ENCODE measurements at regions not wholly inside any gene's neighbourhood (a gene's known extent, or its start where the extent isn't known, plus 50 kb on each side); places are given as distances from the start of the nearest gene placed in this dataset.

DNA sequence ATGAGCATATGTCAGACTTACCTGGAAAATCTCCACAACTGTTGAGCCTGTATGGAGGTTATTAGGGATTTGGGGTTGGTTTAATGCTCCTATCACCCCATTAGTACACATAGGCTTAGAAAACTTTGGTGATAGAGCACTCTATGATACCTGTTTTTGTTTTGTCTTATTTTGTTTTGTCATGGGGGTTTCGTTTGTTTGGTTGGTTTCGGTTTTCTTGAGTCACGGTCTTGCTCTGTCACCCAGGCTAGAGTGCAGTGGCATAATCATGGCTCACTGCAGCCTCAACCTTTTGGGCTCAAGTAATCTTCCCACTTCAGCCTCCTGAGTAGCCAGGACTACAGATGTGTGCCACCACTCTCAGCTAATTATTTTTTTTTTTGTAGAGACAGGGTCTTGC, 70.0 kb downstream of the MZT1 start:
- Histone ChIP-seq H3K4me1 (ENCODE audit: insufficient read depth, low read length) (no peaks in the 10 kb centered on the region), H3K27me3 (ENCODE audit: insufficient read depth, low read length) (no peaks in the 10 kb centered on the region), H2AFZ (ENCODE audit: low read depth, low read length) (no peak overlapping the region), H3K9me3 (ENCODE audit: low read length) (no peaks in the 10 kb centered on the region), H3K4me3 (ENCODE audit: low read length) (no peak overlapping the region), H3K36me3 (ENCODE audit: insufficient read depth, low read length) (no peaks in the 10 kb centered on the region)

GRCh38 chr13:72656357-72656756, 71.1 kb downstream of the MZT1 start:
- Histone ChIP-seq H3K4me1 (ENCODE audit: insufficient read depth, low read length) (peaks cover 3% of the 10 kb centered on the region), H3K36me3 (ENCODE audit: insufficient read depth, low read length) (no peaks in the 10 kb centered on the region), H3K4me3 (ENCODE audit: low read length) (no peak overlapping the region), H3K9me3 (ENCODE audit: low read length) (no peaks in the 10 kb centered on the region), H3K27me3 (ENCODE audit: insufficient read depth, low read length) (no peaks in the 10 kb centered on the region), H2AFZ (ENCODE audit: low read depth, low read length) (no peak overlapping the region)

DNA sequence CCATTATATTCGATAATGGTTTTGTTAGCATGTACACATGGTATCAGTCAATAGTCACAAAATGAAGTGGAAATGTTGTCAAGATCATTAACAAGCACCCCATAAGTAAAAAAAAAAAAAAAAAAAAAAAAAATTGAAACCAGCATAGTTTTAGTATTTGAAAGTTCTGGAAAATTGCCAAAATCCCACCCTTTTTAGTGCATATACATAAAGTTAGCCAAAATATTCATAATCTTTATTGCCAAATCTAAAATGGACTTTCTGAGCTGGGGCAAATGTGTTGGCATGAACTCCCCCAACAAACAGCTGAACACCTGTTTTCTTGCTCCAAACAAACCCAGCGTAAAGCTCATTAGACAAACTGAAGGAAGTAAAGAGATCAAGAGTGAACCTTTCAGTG, 73.9 kb downstream of the MZT1 start:
- H3K27me3 ChIP-seq (ENCODE audit: insufficient read depth, low read length): no peaks in the 10 kb centered on the region
- no peaks in the 10 kb centered on the region for H3K9me3 ChIP-seq (ENCODE audit: low read length)
- H3K4me3 ChIP-seq (ENCODE audit: low read length): no peak overlapping the region
- no peak overlapping the region for H2AFZ ChIP-seq (ENCODE audit: low read depth, low read length)
- H3K4me1 ChIP-seq (ENCODE audit: insufficient read depth, low read length): peaks cover 6% of the 10 kb centered on the region
- H3K36me3 ChIP-seq (ENCODE audit: insufficient read depth, low read length): no peaks in the 10 kb centered on the region

GRCh38 chr13:72652681-72653080, 74.7 kb downstream of the MZT1 start:
- H3K9me3 ChIP-seq (ENCODE audit: low read length): no peaks in the 10 kb centered on the region
- H3K4me3 ChIP-seq (ENCODE audit: low read length): no peak overlapping the region
- H3K27me3 ChIP-seq (ENCODE audit: insufficient read depth, low read length): no peaks in the 10 kb centered on the region
- H3K36me3 ChIP-seq (ENCODE audit: insufficient read depth, low read length): no peaks in the 10 kb centered on the region
- no peak overlapping the region for H2AFZ ChIP-seq (ENCODE audit: low read depth, low read length)
- H3K4me1 ChIP-seq (ENCODE audit: insufficient read depth, low read length): peaks cover 6% of the 10 kb centered on the region

DNA sequence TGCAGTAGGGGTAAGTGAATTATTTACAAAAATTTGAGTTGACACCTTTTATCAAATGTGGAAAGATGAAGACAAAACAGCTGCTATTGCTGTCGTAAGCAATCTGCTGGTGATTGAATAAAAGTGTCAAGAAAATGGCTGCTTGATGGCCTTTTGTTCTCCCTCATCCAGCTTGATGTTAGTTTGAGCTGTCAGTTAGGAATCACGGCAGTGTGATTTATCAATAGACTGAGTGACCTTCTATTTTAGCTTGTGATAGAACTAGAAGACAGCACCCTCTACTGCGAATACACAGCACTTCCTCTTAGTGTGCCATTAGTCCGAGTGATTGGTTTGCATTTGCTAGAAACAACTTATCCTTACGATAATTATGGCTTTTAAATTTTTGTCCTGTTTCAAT, 76.3 kb downstream of the MZT1 start:
- Histone ChIP-seq H3K4me1 (ENCODE audit: insufficient read depth, low read length) (peaks cover 6% of the 10 kb centered on the region), H3K36me3 (ENCODE audit: insufficient read depth, low read length) (no peaks in the 10 kb centered on the region), H3K27me3 (ENCODE audit: insufficient read depth, low read length) (no peaks in the 10 kb centered on the region), H2AFZ (ENCODE audit: low read depth, low read length) (peak overlapping the region; percentile 69), H3K4me3 (ENCODE audit: low read length) (no peak overlapping the region), H3K9me3 (ENCODE audit: low read length) (no peaks in the 10 kb centered on the region)

DNA sequence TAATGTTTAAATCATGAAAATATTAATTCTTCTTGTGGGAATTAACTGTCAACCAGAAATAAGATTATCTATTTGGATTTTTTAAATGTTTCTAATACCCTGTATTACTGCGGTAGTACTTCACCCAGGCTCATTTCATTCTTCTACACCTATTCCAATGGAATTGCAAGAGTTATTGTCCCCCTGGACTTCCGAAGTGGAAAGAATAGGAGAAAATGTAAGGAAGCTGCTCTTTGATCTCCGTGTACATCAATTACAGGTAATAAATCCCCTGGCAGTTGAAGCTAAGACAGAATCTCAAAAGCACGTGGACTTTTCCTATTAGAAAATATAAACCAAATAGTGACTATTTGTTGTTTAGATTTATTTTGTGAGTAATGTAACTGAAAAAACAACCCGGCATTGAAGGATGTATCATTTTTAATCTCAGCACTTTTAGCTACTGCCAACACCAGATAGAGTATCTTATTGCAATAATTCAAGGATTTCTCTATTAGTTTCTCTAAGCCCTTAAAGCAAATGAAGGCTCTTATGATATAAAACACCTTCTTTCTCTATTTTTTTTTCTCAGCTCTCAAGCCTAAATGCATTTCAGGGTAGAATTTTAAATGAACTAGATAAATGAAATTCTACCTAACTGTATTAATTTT, 77.3 kb downstream of the MZT1 start:
- Histone ChIP-seq H3K36me3 (ENCODE audit: insufficient read depth, low read length) (no peaks in the 10 kb centered on the region), H3K4me3 (ENCODE audit: low read length) (no peak overlapping the region), H2AFZ (ENCODE audit: low read depth, low read length) (no peak overlapping the region), H3K27me3 (ENCODE audit: insufficient read depth, low read length) (no peaks in the 10 kb centered on the region), H3K9me3 (ENCODE audit: low read length) (no peaks in the 10 kb centered on the region), H3K4me1 (ENCODE audit: insufficient read depth, low read length) (peaks cover 6% of the 10 kb centered on the region)

- H2AFZ ChIP-seq (ENCODE audit: low read depth, low read length): no peak overlapping the region
- no peak overlapping the region for H3K4me3 ChIP-seq (ENCODE audit: low read length)
- no peaks in the 10 kb centered on the region for H3K36me3 ChIP-seq (ENCODE audit: insufficient read depth, low read length)
- H3K9me3 ChIP-seq (ENCODE audit: low read length): no peaks in the 10 kb centered on the region
- no peaks in the 10 kb centered on the region for H3K27me3 ChIP-seq (ENCODE audit: insufficient read depth, low read length)
- H3K4me1 ChIP-seq (ENCODE audit: insufficient read depth, low read length): peaks cover 6% of the 10 kb centered on the region
These were observed 78.8 kb downstream of the MZT1 start for GRCh38 chr13:72648513-72649065.

DNA sequence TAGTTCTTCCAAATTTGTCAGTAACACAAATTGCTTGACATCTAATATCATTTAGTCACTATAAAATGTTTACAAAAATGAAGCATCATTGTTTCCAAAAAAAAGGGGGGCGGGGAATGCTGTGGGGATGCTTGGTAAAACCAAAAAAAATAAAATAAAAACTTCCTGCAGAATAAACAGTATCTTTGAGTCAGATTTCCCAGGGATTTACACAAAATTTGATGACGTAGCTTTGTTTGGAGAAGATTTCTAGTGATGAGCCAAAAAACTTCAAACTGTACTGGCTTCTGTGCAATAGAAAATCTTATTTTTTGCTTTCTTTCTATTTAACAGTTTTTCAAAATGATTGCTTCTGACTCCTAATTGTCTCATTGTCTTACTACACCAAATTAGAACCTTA, 80.0 kb downstream of the MZT1 start:
- Histone ChIP-seq H3K4me3 (ENCODE audit: low read length) (no peak overlapping the region), H3K4me1 (ENCODE audit: insufficient read depth, low read length) (peaks cover 6% of the 10 kb centered on the region), H2AFZ (ENCODE audit: low read depth, low read length) (no peak overlapping the region), H3K9me3 (ENCODE audit: low read length) (no peaks in the 10 kb centered on the region), H3K27me3 (ENCODE audit: insufficient read depth, low read length) (no peaks in the 10 kb centered on the region), H3K36me3 (ENCODE audit: insufficient read depth, low read length) (no peaks in the 10 kb centered on the region)

GRCh38 chr13:72645521-72645920, 81.9 kb downstream of the MZT1 start:
- Histone ChIP-seq H3K27me3 (ENCODE audit: insufficient read depth, low read length) (no peaks in the 10 kb centered on the region), H3K36me3 (ENCODE audit: insufficient read depth, low read length) (no peaks in the 10 kb centered on the region), H3K4me3 (ENCODE audit: low read length) (no peak overlapping the region), H3K9me3 (ENCODE audit: low read length) (no peaks in the 10 kb centered on the region), H2AFZ (ENCODE audit: low read depth, low read length) (no peak overlapping the region), H3K4me1 (ENCODE audit: insufficient read depth, low read length) (no peaks in the 10 kb centered on the region)

DNA sequence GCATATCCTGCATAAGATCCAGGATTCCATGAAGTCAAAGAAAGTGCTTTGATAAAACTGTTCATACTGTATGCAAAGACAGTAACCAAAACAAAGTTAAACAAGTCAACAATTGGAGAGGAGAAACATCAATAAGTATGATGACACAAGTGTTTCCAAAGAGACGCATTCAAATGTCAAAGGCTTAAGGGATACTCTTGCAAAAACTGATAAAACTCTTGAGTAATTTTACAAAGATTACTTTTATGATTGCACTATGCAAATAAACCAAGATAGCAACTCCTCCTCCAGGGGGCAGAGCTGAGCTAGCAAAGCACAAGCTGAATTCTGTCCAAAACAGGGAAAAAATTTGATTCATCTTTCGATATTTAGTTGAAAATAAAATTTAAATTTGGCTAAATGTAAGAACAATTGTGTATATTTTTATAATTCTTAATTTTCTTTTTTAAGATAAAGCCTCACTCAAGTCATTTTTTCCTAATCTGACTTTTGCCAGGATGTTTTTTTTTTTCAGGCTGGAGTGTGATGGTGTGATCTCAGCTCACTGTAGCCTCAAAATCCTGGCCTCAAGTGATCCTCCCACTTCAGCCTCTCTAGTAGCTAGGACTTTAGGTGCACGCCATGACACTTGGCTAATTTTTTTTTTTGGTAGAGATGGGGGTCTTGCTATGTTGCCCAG, 84.0 kb downstream of the MZT1 start:
- no peaks in the 10 kb centered on the region for H3K9me3 ChIP-seq (ENCODE audit: low read length)
- H3K4me1 ChIP-seq (ENCODE audit: insufficient read depth, low read length): no peaks in the 10 kb centered on the region
- no peak overlapping the region for H3K4me3 ChIP-seq (ENCODE audit: low read length)

DNA sequence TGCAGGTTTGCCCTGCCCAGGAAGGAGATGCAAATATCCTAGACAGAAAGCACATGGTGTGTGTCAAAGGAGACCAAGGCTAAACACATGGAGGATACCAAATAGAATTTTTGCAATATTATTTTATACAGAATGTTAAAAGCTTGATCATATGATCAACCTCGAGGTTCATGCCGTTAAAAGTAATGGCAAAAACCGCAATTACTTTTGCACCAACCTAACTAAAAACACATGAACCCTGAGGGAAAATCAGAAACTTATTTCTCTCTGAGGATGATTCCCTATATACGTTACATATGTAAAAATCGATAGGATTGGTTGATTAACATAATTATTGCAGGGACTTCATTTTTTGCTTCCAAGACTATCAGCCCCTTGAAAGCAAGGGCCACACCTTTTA, 88.1 kb downstream of the MZT1 start:
- Histone ChIP-seq H3K4me1 (ENCODE audit: insufficient read depth, low read length) (peaks cover 3% of the 10 kb centered on the region), H3K9me3 (ENCODE audit: low read length) (no peaks in the 10 kb centered on the region), H3K36me3 (ENCODE audit: insufficient read depth, low read length) (no peaks in the 10 kb centered on the region), H2AFZ (ENCODE audit: low read depth, low read length) (no peak overlapping the region), H3K4me3 (ENCODE audit: low read length) (no peak overlapping the region), H3K27me3 (ENCODE audit: insufficient read depth, low read length) (no peaks in the 10 kb centered on the region)

More for the DNA sequence above, 84.0 kb downstream of the MZT1 start:
- Histone ChIP-seq H2AFZ (ENCODE audit: low read depth, low read length) (no peak overlapping the region), H3K36me3 (ENCODE audit: insufficient read depth, low read length) (no peaks in the 10 kb centered on the region), H3K27me3 (ENCODE audit: insufficient read depth, low read length) (no peaks in the 10 kb centered on the region)

- peaks cover 3% of the 10 kb centered on the region for H3K4me1 ChIP-seq (ENCODE audit: insufficient read depth, low read length)
- H3K27me3 ChIP-seq (ENCODE audit: insufficient read depth, low read length): no peaks in the 10 kb centered on the region
- no peak overlapping the region for H3K4me3 ChIP-seq (ENCODE audit: low read length)
- H3K36me3 ChIP-seq (ENCODE audit: insufficient read depth, low read length): no peaks in the 10 kb centered on the region
- no peak overlapping the region for H2AFZ ChIP-seq (ENCODE audit: low read depth, low read length)
- H3K9me3 ChIP-seq (ENCODE audit: low read length): no peaks in the 10 kb centered on the region
These were observed 89.2 kb downstream of the MZT1 start for GRCh38 chr13:72638059-72638815.

DNA sequence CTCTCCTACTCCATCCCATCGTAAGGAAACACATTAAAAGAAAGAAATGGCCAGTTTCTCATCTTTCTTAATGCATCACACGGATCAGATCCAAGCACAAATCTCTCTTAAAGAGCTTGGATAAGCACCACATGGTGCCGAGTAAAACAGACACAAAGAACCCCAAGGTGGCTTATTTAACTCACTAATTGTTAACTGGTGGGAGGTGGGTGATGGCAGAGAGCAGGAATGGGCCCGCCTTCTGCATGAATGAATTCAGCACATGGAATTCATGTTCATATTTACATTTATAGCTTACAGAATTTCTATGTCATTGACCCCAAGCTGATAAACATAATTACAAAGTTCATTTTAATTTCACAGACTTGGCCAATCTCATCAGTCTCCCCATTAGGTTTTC, 89.9 kb downstream of the MZT1 start:
- no peaks in the 10 kb centered on the region for H3K36me3 ChIP-seq (ENCODE audit: insufficient read depth, low read length)
- H3K9me3 ChIP-seq (ENCODE audit: low read length): no peaks in the 10 kb centered on the region
- H3K27me3 ChIP-seq (ENCODE audit: insufficient read depth, low read length): no peaks in the 10 kb centered on the region
- no peak overlapping the region for H2AFZ ChIP-seq (ENCODE audit: low read depth, low read length)
- H3K4me3 ChIP-seq (ENCODE audit: low read length): no peak overlapping the region
- H3K4me1 ChIP-seq (ENCODE audit: insufficient read depth, low read length): peaks cover 3% of the 10 kb centered on the region

Measured in neuron (in vitro differentiated cells).